Activated CD4-positive, CD25-positive, alpha-beta regulatory T cell (primary cell): ENCODE measurements at regions not wholly inside any gene's neighbourhood (a gene's known extent, or its start where the extent isn't known, plus 50 kb on each side); places are given as distances from the start of the nearest gene placed in this dataset.

ENCODE experiments used
- DNase-seq, 4 experiments: peaks; one replicate each; lab custom pipeline; 2025; lab: John Stamatoyannopoulos, UW

DNA sequence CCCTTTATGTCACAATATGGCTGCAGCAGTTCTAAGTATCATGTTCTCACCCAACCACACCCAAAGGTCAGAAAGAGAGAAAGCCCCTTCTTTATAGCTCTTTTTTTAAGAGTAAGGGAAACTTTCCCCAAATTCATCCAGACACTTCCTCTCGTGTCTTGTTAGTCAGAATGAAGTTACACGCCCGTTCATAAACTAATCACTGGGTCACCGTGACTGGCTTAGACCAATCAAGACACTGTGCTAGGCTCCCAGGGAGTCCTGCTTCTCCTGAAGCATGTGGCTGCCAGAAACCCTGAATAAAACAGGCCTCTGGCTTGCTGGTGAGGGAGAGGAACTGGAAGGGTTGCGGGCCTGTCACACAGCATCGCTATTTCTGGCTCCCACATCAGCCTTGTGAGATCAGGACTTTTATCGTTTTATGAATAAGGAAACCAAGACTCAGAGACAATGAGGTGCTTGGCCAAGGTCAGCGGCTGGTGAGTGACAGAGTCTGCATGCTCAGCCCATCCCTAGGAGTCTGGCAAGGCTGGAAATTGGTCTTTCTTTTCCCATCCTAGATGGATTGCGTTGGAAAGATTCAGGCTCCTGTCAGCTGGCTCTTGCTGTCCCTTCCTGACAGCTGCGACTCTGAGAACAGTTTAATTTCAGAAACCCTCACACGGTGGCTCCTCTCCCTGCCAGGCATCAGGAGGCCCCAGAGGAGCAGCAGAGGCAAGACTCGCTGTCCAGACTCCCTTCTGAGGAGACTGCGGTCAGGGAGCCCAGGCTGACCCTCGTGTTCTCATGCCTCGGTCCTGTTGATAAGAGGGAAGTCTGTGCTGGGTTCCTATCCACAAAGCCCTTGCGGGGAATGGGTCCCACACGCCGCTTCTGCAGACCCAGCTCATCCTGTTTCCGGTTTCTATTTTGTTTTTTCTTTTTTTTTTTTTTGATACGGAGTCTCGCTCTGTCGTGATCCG is 104.5 kb upstream of the TAF1B start:
- no peak for DNase-seq

DNA sequence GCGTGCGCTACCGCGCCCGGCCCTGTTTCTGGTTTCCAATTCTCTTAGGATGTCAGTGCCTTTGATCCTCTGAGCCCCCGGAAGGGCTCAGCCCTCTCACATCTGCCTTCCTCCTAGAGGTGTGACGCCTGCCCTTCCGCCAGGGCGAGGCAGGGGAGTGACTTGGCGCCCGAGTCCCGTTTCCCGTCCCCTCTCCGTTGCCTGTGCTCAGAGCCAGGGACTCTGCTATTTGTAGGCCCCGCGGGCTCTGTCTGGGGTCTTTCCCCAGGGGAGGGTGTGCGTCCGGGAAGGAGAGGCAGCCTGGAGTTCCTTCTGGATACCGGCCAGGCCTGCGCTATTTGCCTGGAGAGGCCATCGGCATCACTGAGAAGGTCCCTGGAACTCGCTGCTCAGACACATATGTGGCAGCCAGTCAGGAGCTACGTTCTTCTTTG is 103.7 kb upstream of the TAF1B start:
- peak in 3 of 4 experiments; percentile 18 to 44 (median 30) for DNase-seq

DNA sequence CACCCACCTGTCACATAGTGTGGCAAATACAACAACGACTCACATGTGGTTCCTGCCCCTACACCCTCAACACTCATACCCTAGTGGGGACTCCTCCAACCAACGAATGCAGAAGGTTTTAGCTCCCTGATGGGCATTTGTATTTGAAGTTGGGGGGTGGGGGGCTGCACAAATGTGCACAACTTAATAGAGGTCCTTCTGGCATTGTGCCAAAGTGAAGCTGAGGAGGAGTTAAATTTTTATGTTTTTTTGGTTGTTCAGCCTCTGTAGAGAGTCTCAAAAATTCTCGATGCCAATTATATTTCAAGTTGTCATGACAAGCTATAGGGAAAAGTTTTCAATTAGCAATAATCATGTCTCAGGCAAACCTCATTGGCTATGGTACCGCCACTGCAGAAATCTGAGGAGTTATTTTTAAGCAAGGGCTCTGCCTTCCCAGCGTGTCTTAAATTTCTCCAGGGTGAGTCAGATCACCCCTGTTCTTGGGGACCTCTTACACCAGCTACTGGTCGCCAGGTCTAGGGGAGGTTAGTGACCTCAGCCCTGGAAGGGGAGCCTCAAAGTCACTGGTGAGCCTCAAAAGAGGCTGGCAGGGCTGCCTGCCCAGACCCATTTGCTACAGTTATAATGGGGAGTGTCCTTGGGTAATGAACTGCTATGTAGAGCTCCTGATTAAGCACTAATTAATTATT is 102.7 kb upstream of the TAF1B start:
- no peak for DNase-seq

- no peak for DNase-seq
These were observed 102.2 kb upstream of the TAF1B start for GRCh38 chr2:9741110-9741509.

- DNase-seq = no peak
These were observed 100.7 kb upstream of the TAF1B start for GRCh38 chr2:9742601-9743000.

DNA sequence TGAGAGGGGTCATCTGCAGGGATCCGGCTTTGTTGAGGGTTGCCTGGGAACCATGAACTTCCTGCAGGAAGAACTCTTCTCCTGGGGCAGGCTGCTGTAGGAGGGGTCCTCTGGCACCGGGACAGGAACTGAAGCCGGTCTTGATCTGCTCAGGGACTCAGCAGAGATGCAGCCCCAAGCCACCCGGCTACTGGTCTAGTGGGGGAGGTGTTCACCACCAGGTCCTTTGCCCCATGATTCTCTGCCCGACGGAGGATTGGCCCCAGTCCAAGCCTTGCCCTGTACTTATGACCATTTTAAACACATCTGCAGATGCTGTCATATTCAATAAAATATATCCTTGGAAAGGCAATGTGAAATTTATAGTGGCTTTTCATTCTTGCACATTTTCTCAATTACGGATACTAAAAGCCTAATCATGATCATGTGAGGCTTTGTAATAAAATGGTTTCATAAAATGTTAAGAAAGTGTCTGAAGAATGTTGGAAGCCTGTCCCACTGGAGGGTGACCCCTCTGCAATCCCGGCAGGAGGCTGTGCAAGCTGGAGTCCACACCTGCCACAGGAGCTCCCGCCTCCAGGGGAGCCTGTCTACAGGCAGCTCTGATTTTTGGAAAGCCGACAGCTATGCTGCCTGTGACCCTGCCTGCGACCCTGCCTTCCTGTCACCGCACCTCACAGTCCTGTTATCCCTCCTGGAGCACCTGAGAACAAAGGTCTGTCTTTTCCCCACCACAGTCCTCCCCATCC is 98.8 kb upstream of the TAF1B start:
- DNase-seq = no peak

- DNase-seq = no peak
These were observed 97.9 kb upstream of the TAF1B start for GRCh38 chr2:9745153-9745899.

DNA sequence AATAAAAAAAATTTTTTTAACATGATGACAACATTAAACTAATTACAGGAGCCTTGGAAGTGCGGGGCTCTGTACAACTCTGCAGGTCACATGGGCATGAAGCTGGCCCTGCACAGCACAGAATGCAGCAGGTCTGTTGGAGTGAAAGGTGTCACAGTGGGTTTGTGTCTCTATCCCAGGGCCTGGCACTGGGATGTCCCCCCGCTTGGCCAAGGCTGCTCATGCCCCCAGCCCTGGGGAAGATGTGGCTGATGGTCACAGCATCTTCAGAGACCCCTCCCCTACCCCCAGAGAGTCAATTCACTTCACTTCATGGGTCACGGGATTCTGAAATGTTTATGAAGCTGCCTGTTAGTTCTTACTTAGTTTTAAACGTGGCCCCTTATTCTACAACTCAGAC is 95.9 kb upstream of the TAF1B start:
- DNase-seq = no peak

GRCh38 chr2:9748577-9748976 is 94.7 kb upstream of the TAF1B start:
- no peak for DNase-seq

- no peak for DNase-seq
These were observed 93.6 kb upstream of the TAF1B start for GRCh38 chr2:9749546-9750223.

DNA sequence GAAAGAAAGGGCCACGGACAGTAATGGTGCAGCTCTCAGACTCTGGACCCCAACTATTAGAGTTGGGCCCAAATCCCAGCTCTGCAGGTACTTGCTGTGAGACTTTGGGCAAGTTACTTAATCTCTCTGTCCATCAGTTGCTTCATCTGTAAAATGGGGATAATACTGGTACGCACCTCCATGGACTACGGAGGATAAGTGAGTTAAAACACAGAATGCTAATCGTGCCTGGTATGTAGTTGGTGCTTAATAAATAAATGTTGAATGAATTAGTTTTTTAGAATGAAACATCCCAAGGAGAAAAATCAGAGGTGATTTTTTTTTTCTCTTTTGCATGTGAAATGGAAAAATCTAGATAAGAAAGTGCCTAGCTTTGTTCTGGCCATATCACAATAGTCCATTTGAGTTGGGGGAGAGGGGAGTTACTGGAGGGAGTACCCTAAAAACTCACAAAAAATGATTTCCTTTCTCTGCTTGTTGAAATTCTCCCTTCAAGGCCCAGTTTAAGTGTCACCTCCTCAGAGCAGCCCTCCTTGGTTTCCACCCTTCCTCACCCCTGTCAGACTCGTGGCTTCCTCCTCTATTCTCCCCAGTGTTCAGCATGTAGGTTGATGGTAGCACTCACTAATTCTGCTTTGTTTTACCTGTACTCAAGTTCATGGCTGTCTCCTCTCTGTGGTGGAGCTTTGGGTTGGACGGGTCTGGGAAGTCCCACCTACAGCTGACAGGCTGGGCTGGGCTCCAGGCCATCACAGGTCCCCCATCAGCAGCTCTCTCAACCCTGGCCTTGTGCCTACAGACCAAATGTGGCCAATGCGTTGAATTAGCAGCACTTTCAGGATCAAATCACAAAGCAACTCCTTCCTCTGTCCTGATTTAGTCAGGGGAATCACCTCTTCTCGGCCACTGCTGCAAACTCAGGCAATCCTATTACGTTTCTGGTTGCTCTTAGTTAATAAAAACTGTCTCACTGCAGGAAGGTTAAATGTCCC is 92.8 kb upstream of the TAF1B start:
- DNase-seq = no peak

GRCh38 chr2:9751831-9752230 is 91.4 kb upstream of the TAF1B start:
- no peak for DNase-seq

- DNase-seq = peak; percentile 26 to 76 (median 52)
These were observed 90.6 kb upstream of the TAF1B start for GRCh38 chr2:9752441-9753275.

GRCh38 chr2:9753276-9753600 is 90.0 kb upstream of the TAF1B start:
- peak in 2 of 4 experiments; percentile 30 to 41 for DNase-seq

- peak in 1 of 4 experiments; percentile 42 for DNase-seq
These were observed 89.4 kb upstream of the TAF1B start for GRCh38 chr2:9753665-9754531.

DNA sequence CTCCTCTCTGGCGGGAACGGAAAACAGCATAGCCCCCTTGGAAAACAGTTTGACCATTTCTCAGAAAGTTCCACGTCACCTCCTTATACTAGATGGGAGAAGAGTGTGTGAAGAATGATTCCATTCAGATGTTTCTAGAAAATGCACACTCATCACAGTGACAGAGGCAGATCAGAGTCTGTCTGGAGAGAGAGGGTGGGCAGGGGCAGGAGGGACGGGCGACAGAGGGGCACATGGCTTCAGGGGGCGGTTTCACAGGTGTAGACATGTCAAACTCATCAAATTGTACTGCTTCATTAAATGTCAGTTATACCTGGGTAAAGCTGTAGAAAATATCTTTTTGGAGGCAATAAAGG is 88.8 kb upstream of the TAF1B start:
- DNase-seq = no peak

GRCh38 chr2:9755008-9755407 is 88.3 kb upstream of the TAF1B start:
- DNase-seq = no peak

DNA sequence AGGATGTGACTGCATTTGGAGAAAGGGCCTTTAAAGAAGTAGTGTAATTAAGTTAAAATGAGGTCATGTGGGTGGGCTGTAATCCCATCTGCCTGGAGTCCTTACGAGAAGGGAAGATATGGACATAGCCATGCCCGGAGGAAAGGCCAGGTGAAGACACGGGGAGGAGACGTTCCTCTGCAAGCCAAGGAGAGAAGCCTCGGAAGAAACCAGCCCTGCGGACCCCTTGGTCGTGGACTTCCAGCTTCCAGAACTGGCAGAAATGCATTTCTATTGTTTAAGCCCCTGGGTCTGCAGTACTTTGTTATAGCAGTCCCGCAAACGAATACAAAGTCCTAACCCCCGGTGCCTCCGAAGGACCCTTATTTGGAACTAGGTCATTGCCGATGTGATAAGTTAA is 87.6 kb upstream of the TAF1B start:
- no peak for DNase-seq
